Activated CD4-positive, alpha-beta T cell treated with anti-CD3 and anti-CD28 coated beads, Interleukin-2, amount 50 U/mL, for 16 hours (primary cell): ENCODE measurements at regions not wholly inside any gene's neighbourhood (a gene's known extent, or its start where the extent isn't known, plus 50 kb on each side); places are given as distances from the start of the nearest gene placed in this dataset.
"Not testable (repeated sequence)": the region's sequence is repeated elsewhere in the genome, so short reads cannot be mapped to it uniquely, and the experiment has no call there.

Source experiments
- DNase-seq: peaks from one replicate; pipeline ENCODE4 v3.0.0-alpha.2; 2020

DNA sequence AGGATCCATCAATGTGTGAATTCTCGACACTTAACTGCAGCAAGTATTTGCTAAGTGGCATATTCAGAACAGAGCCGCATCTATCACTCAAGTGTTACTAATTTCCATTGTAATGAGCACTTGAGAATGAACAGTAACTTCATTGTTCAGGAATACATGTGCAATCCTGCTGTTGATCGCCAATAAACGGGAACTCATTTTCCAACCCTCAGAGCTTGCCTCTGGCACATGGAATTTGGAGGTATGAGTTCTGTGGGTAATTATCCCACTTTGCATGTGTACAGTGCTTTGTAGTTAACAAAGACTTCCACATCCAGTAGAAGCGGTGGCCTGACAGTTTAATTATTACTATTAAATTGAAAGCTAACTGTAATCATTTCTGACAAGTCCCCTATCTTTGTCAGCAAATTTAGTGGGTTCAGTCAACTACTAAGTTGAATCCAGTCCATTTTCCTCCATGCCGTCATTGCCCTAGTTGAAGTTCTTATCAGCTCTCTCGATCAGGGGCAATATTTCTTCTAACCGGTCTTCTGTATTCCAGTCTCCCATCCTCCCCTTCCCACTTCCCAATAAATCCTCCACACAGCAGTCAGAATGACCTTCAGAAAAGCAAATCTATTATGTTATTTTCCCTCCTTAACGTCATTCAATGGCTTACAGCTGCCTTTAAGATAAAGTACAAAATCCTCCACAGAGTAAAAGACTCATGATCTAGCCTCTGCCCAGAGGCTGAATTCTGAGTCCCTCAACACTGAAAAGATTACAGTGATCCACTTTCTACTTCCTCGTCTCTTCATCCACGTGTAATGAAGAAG lies 62.4 kb upstream of the GBA3 start:
- not testable (repeated sequence) for DNase-seq

DNA sequence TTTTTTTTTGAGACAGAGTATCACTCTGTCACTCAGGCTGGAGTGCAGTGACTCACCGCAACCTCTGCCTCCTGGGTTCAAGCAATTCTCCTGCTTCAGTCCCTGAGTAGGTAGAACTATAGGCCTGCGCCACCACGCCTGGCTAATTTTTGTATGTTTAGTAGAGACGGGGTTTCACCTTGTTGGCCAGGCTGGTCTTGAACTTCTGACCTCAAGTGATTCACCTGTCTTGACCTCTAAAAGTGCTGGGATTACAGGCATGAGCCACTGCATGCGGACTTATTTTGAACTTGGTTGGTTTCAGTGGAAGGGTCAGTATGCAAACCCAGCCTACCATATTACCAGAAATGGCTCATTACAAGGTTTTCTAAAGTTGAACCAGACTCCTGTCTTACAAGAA lies 61.6 kb upstream of the GBA3 start:
- DNase-seq: not testable (repeated sequence)

- no peak for DNase-seq
Observed at GRCh38 chr4:22634541-22635181, 58.1 kb upstream of the GBA3 start.

DNA sequence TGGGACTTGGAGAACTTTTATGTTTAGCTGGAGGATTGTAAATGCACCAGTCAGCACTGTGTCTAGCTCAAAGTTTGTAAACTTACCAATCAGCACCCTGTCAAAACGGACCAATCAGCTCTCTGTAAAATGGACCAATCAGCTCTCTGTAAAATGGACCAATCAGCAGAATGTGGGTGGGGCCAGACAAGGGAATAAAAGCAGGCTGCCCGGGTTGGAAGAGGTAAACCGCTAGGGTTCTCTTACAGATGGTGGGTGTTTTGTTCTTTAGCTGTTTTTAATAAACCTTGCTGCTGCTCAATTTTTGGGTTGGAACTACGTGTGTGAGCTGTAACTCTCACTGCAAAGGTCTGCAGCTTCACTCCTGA lies 57.6 kb upstream of the GBA3 start:
- DNase-seq: not testable (repeated sequence)

GRCh38 chr4:22635692-22636091 lies 57.0 kb upstream of the GBA3 start:
- no peak for DNase-seq

DNA sequence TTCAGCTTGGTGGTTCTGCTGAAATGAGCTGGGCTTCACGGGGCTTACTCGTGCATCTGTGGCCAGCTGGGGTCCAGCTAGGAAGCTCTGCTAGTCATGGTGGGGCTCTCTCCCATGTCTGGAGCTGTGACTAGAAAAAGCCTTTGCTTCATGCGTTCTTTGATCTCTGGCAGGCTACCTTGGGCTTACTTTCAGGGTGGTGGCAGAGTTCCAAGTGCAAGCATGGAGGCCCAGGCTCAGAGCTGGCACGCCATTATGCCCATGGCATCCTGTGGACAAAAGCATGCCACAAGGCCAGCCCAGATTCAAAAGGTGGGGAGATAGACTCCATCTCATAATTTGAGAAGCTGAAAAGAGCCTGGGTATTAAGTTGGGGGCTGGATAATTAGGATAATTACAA lies 55.4 kb upstream of the GBA3 start:
- DNase-seq: no peak
